ENCODE measurements at regions not wholly inside any gene's neighbourhood (a gene's known extent, or its start where the extent isn't known, plus 50 kb on each side); places are given as distances from the start of the nearest gene placed in this dataset.
A peak's percentile ranks its signal among the peaks of the same experiment; 100 is the strongest.

- no peak overlapping the region for H3K4me3 Mint-ChIP-seq
- peaks cover 1% of the 10 kb centered on the region for H3K4me1 Mint-ChIP-seq
- ChIA-PET CTCF (interaction anchor here (0.5 kb wide), 1 partner anchor 465 kb away, joined by 4 read pairs; no protein-coding TSS in a partner anchor), POLR2A (no interaction called here)
- H3K36me3 Mint-ChIP-seq (ENCODE audit: low read depth): no peaks in the 10 kb centered on the region
- H3K9me3 Mint-ChIP-seq: no peaks in the 10 kb centered on the region
- no peak for DNase-seq
- H3K27ac Mint-ChIP-seq: no peak overlapping the region
- peaks cover 6% of the 10 kb centered on the region for H3K27me3 Mint-ChIP-seq
Measured at GRCh38 chr4:128558896-128559679, 250.4 kb upstream of the JADE1 start.

DNA sequence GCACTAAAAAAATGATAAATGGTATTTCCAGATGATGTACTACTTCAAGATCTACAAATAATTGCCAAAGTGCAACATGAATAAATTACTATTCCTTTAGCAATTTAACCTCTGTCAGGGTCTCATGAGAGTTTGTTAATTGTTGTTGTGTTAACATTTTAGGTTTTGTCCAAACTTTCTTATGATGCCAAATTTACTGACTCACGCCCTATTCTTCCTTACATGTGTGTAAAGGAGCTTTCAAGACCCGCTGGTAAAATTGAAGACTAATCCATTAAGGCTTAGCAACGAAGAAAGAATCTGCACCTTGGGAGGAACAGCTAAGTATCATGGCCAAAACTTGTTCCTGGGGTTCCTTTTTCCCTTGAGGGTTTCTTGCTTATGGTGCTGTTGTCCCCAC, 252.7 kb upstream of the JADE1 start:
- peaks cover 13% of the 10 kb centered on the region for H3K4me1 Mint-ChIP-seq
- no peak for DNase-seq
- ChIA-PET CTCF (no interaction called here), POLR2A (no interaction called here)
- H3K27me3 Mint-ChIP-seq: peaks cover 13% of the 10 kb centered on the region
- H3K36me3 Mint-ChIP-seq (ENCODE audit: low read depth): no peaks in the 10 kb centered on the region
- no peaks in the 10 kb centered on the region for H3K9me3 Mint-ChIP-seq
- H3K4me3 Mint-ChIP-seq: no peak overlapping the region
- H3K27ac Mint-ChIP-seq: no peak overlapping the region

- POLR2A ChIA-PET: no interaction called here
- DNase-seq: no peak
- peaks cover 23% of the 10 kb centered on the region for H3K27me3 Mint-ChIP-seq
- no peaks in the 10 kb centered on the region for H3K9me3 Mint-ChIP-seq
- no peaks in the 10 kb centered on the region for H3K36me3 Mint-ChIP-seq (ENCODE audit: low read depth)
- peaks cover 13% of the 10 kb centered on the region for H3K4me1 Mint-ChIP-seq
- peak overlapping the region; percentile 93 for H3K27ac Mint-ChIP-seq
- CTCF ChIA-PET: interaction anchor here (1.3 to 2.4 kb wide), 4 partner anchors 9 to 22 kb away, joined by 3 to 9 read pairs (median 6); no protein-coding TSS in a partner anchor
- H3K4me3 Mint-ChIP-seq: peak overlapping the region; percentile 92
Measured at GRCh38 chr4:128553686-128554515, 255.6 kb upstream of the JADE1 start.

DNA sequence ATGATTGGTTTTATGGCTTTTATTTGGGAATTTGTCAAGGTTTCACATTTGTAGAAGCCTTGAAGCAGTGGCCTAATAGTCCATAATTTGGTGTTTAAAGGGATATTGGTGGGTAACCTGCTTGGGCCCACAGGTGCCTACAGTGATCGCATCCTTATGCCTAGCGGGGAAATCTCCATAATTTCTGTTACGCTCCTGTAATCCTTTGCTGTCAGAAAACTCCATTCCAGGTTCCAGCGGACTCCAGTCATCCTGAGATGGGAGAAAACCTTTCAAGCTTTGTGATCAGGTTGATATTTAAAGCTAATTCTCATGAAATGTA, 257.0 kb upstream of the JADE1 start:
- peak overlapping the region; percentile 92 for H3K4me3 Mint-ChIP-seq
- CTCF ChIA-PET: interaction anchor here (0.6 to 2.0 kb wide), 3 partner anchors 11 to 217 kb away, joined by 3 to 9 read pairs (median 3); no protein-coding TSS in a partner anchor
- H3K27me3 Mint-ChIP-seq: peaks cover 24% of the 10 kb centered on the region
- POLR2A ChIA-PET: no interaction called here
- no peaks in the 10 kb centered on the region for H3K36me3 Mint-ChIP-seq (ENCODE audit: low read depth)
- H3K27ac Mint-ChIP-seq: no peak overlapping the region
- peaks cover 13% of the 10 kb centered on the region for H3K4me1 Mint-ChIP-seq
- no peaks in the 10 kb centered on the region for H3K9me3 Mint-ChIP-seq
- no peak for DNase-seq

DNA sequence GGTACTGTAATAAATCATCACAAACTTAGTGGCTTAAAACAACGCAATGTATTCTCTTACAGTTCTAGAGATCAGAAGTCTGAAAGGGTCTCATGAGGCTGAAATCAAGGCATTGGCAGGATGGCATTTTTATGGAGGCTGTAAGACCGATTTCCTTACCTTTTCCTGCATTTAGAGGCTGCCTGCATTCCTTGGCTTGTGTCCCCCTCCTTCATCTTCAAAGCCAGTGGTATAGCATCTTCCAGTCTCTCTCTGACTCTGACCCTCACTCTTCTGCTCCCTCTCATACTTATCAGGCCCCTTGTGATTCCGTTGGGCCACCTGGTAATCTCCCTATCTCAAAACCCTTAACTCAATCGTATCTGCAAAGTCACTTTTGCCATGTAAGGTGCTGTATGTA, 258.2 kb upstream of the JADE1 start:
- no peaks in the 10 kb centered on the region for H3K36me3 Mint-ChIP-seq (ENCODE audit: low read depth)
- ChIA-PET CTCF (no interaction called here), POLR2A (no interaction called here)
- peaks cover 29% of the 10 kb centered on the region for H3K27me3 Mint-ChIP-seq
- no peak overlapping the region for H3K4me3 Mint-ChIP-seq
- peaks cover 13% of the 10 kb centered on the region for H3K4me1 Mint-ChIP-seq
- no peak overlapping the region for H3K27ac Mint-ChIP-seq
- DNase-seq: no peak
- no peaks in the 10 kb centered on the region for H3K9me3 Mint-ChIP-seq

DNA sequence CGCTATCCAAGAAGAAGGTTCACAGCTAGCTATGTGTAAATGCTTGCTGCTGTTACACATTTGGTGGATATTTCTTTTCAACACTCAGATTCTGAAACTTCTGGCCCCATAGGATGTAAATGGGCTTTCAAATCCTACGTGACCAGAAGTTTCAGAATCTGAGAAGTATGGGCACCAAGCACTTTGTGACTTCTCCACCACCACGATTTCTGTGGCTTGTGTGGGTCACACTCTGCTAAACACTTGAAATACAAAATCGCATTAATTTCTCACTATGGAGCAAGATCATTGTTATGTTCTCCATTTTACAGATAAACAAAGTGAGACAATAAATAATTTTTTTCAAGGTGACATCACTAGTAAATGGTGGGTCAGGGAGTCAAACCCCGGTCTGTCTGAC, 259.4 kb upstream of the JADE1 start:
- Mint-ChIP-seq H3K27me3 (peaks cover 29% of the 10 kb centered on the region), H3K4me1 (peaks cover 13% of the 10 kb centered on the region), H3K27ac (no peak overlapping the region), H3K9me3 (no peaks in the 10 kb centered on the region), H3K4me3 (no peak overlapping the region), H3K36me3 (ENCODE audit: low read depth) (no peaks in the 10 kb centered on the region)
- DNase-seq: no peak
- POLR2A ChIA-PET: no interaction called here
- CTCF ChIA-PET: no interaction called here

GRCh38 chr4:128549636-128550035, 259.9 kb upstream of the JADE1 start:
- Mint-ChIP-seq H3K27ac (no peak overlapping the region), H3K4me1 (peaks cover 13% of the 10 kb centered on the region), H3K9me3 (no peaks in the 10 kb centered on the region), H3K36me3 (ENCODE audit: low read depth) (no peaks in the 10 kb centered on the region), H3K27me3 (peaks cover 29% of the 10 kb centered on the region), H3K4me3 (no peak overlapping the region)
- ChIA-PET POLR2A (no interaction called here), CTCF (no interaction called here)
- DNase-seq: no peak

DNA sequence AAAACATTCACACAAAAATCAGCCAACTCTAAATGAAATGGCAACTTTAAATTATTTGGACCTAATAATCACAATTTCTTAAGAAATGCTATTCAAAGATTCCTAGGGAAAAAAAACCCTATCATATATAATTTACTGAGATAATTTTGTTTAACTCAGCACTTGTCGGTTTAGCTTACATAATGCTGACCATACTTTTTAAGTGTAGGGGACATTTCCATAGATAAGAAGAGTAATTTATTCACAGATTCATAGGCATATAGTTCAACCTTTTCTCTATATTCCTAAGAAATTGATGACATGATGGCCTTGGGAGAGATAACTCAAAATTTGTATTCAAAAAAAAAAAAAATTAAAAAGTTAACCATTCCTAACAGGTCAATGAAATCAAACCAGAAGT, 260.8 kb upstream of the PGRMC2 start:
- Mint-ChIP-seq H3K4me1 (peaks cover 6% of the 10 kb centered on the region), H3K4me3 (no peak overlapping the region), H3K27me3 (peaks cover 29% of the 10 kb centered on the region), H3K27ac (no peak overlapping the region), H3K9me3 (no peaks in the 10 kb centered on the region), H3K36me3 (ENCODE audit: low read depth) (no peaks in the 10 kb centered on the region)
- DNase-seq: no peak
- POLR2A ChIA-PET: no interaction called here
- CTCF ChIA-PET: no interaction called here

DNA sequence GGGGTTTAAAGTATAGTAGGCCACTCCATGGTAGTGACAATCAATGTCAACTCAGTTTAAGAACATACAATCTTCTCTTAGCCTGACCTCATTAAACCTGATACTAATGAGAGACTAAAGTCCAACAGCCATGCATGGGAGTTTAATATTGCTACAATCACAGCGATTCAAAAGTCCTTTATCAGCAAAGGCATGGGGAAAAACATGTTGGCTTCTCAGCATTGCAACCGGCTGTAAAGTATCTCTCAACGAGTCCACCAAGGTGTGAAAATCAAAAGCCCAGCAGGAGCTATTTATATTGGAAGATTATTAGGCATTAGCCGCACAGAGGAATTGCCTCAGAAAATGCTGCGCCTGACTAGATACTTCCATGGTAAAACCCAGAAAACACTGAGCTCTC, 256.7 kb upstream of the PGRMC2 start:
- Mint-ChIP-seq H3K36me3 (ENCODE audit: low read depth) (no peaks in the 10 kb centered on the region), H3K4me3 (no peak overlapping the region), H3K4me1 (no peaks in the 10 kb centered on the region), H3K27ac (no peak overlapping the region), H3K27me3 (peaks cover 7% of the 10 kb centered on the region), H3K9me3 (no peaks in the 10 kb centered on the region)
- ChIA-PET CTCF (no interaction called here), POLR2A (no interaction called here)
- no peak for DNase-seq

GRCh38 chr4:128543696-128544095, 256.1 kb upstream of the PGRMC2 start:
- H3K27ac Mint-ChIP-seq: no peak overlapping the region
- H3K36me3 Mint-ChIP-seq (ENCODE audit: low read depth): no peaks in the 10 kb centered on the region
- H3K4me3 Mint-ChIP-seq: no peak overlapping the region
- no peaks in the 10 kb centered on the region for H3K4me1 Mint-ChIP-seq
- no peaks in the 10 kb centered on the region for H3K9me3 Mint-ChIP-seq
- ChIA-PET POLR2A (no interaction called here), CTCF (no interaction called here)
- H3K27me3 Mint-ChIP-seq: peaks cover 5% of the 10 kb centered on the region
- no peak for DNase-seq

GRCh38 chr4:128542047-128542446, 254.4 kb upstream of the PGRMC2 start:
- Mint-ChIP-seq H3K27ac (no peak overlapping the region), H3K36me3 (ENCODE audit: low read depth) (no peaks in the 10 kb centered on the region), H3K9me3 (no peaks in the 10 kb centered on the region), H3K4me3 (no peak overlapping the region), H3K27me3 (peaks cover 1% of the 10 kb centered on the region), H3K4me1 (no peaks in the 10 kb centered on the region)
- POLR2A ChIA-PET: no interaction called here
- CTCF ChIA-PET: interaction anchor here (0.5 to 1.7 kb wide), 2 partner anchors 12 to 1004 kb away, joined by 3 to 5 read pairs; no protein-coding TSS in a partner anchor
- DNase-seq: no peak

DNA sequence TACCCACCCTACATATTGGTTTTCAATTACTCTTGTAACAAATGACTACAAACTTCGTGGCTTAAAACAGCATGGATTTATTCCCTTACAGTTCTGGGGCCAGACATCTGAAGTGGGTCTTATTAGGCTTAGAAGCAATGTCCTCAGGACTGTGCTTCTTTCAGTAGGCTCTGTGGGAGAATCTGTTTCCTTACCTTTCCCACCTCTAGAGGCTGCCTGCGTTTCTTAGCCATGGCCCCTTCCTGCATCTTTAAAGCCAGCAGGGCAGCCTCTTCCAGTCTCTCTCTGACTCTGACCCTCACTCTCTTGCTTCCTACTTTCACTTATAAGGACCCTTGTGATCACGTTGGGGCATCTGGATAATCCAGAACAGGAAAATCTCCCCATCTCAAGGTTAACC, 252.5 kb upstream of the PGRMC2 start:
- no peaks in the 10 kb centered on the region for H3K27me3 Mint-ChIP-seq
- no peak for DNase-seq
- no peaks in the 10 kb centered on the region for H3K9me3 Mint-ChIP-seq
- no peaks in the 10 kb centered on the region for H3K36me3 Mint-ChIP-seq (ENCODE audit: low read depth)
- no peaks in the 10 kb centered on the region for H3K4me1 Mint-ChIP-seq
- ChIA-PET CTCF (no interaction called here), POLR2A (no interaction called here)
- no peak overlapping the region for H3K4me3 Mint-ChIP-seq
- H3K27ac Mint-ChIP-seq: no peak overlapping the region

- no peaks in the 10 kb centered on the region for H3K4me1 Mint-ChIP-seq
- CTCF ChIA-PET: no interaction called here
- no peak for DNase-seq
Measured at GRCh38 chr4:128538111-128538882, 250.7 kb upstream of the PGRMC2 start.

More at GRCh38 chr4:128538111-128538882, 250.7 kb upstream of the PGRMC2 start:
- Mint-ChIP-seq H3K27me3 (no peaks in the 10 kb centered on the region), H3K9me3 (no peaks in the 10 kb centered on the region), H3K4me3 (no peak overlapping the region), H3K36me3 (ENCODE audit: low read depth) (no peaks in the 10 kb centered on the region), H3K27ac (no peak overlapping the region)
- POLR2A ChIA-PET: no interaction called here
